ENCODE measurements at regions not wholly inside any gene's neighbourhood (a gene's known extent, or its start where the extent isn't known, plus 50 kb on each side); places are given as distances from the start of the nearest gene placed in this dataset.

- no peak overlapping the region for H2AFZ ChIP-seq (ENCODE audit: low read depth, low read length)
Observed at GRCh38 chr5:103428923-103429322, 133.7 kb downstream of the NUDT12 start.

GRCh38 chr5:103428411-103428871 is 134.1 kb downstream of the NUDT12 start:
- H4K20me1 ChIP-seq (ENCODE audit: insufficient read depth): no peaks in the 10 kb centered on the region
- H3K4me3 ChIP-seq (ENCODE audit: low read length): no peak overlapping the region
- H3F3A ChIP-seq (ENCODE audit: insufficient read depth, low read length, poor library complexity, severe bottlenecking): no peaks in the 10 kb centered on the region
- H2AFZ ChIP-seq (ENCODE audit: low read depth, low read length): no peak overlapping the region
- H3K27me3 ChIP-seq (ENCODE audit: insufficient read depth, low read depth, low read length): no peaks in the 10 kb centered on the region
- no peaks in the 10 kb centered on the region for H3K36me3 ChIP-seq (ENCODE audit: insufficient read depth, low read length)
- no peaks in the 10 kb centered on the region for H3K9me2 ChIP-seq (ENCODE audit: insufficient read depth, low read length)
- no peak overlapping the region for H3K4me2 ChIP-seq (ENCODE audit: low read length)
- no peaks in the 10 kb centered on the region for H3K9me3 ChIP-seq (ENCODE audit: low read length)
- H3K27ac ChIP-seq (ENCODE audit: low read length): no peak overlapping the region
- no peaks in the 10 kb centered on the region for H3K79me2 ChIP-seq (replicated peaks; ENCODE audit: insufficient read depth, low read length)
- no peak overlapping the region for H3K9ac ChIP-seq (ENCODE audit: low read length)
- no peak for TF ChIP-seq REST (IDR thresholded peaks at IDR 0.05; ENCODE audit: borderline replicate concordance)
- TF ChIP-seq POLR2AphosphoS5 (IDR thresholded peaks at IDR 0.05): no peak
- TF ChIP-seq CTCF (IDR thresholded peaks at IDR 0.05; ENCODE audit: poor library complexity, severe bottlenecking): no peak
- TF ChIP-seq TAF1 (IDR thresholded peaks at IDR 0.05; ENCODE audit: low read depth): no peak
- TF ChIP-seq RAD21 (conservative IDR thresholded peaks at IDR 0.05): no peak
- TF ChIP-seq MXI1 (conservative IDR thresholded peaks at IDR 0.05; ENCODE audit: poor library complexity, severe bottlenecking): no peak
- TF ChIP-seq EZH2 (IDR thresholded peaks at IDR 0.05; ENCODE audit: borderline replicate concordance, insufficient read depth, low read length, poor library complexity, severe bottlenecking): no peak

More at GRCh38 chr5:103428923-103429322, 133.7 kb downstream of the NUDT12 start:
- no peaks in the 10 kb centered on the region for H3K9me2 ChIP-seq (ENCODE audit: insufficient read depth, low read length)
- no peak overlapping the region for H3K9ac ChIP-seq (ENCODE audit: low read length)
- H3K27me3 ChIP-seq (ENCODE audit: insufficient read depth, low read depth, low read length): no peaks in the 10 kb centered on the region
- TF ChIP-seq RAD21 (conservative IDR thresholded peaks at IDR 0.05) (no peak), TAF1 (IDR thresholded peaks at IDR 0.05; ENCODE audit: low read depth) (no peak), REST (IDR thresholded peaks at IDR 0.05; ENCODE audit: borderline replicate concordance) (no peak), EZH2 (IDR thresholded peaks at IDR 0.05; ENCODE audit: borderline replicate concordance, insufficient read depth, low read length, poor library complexity, severe bottlenecking) (no peak), MXI1 (conservative IDR thresholded peaks at IDR 0.05; ENCODE audit: poor library complexity, severe bottlenecking) (no peak), POLR2AphosphoS5 (IDR thresholded peaks at IDR 0.05) (no peak), SMC3 (conservative IDR thresholded peaks at IDR 0.05; ENCODE audit: poor library complexity) (no peak), CTCF (IDR thresholded peaks at IDR 0.05; ENCODE audit: poor library complexity, severe bottlenecking) (no peak), EP300 (conservative IDR thresholded peaks at IDR 0.05; ENCODE audit: poor library complexity, severe bottlenecking) (no peak)
- no peak overlapping the region for H3K27ac ChIP-seq (ENCODE audit: low read length)
- no peaks in the 10 kb centered on the region for H3K9me3 ChIP-seq (ENCODE audit: low read length)
- H4K20me1 ChIP-seq (ENCODE audit: insufficient read depth): no peaks in the 10 kb centered on the region
- H3K79me2 ChIP-seq (replicated peaks; ENCODE audit: insufficient read depth, low read length): no peaks in the 10 kb centered on the region
- no peak overlapping the region for H3K4me2 ChIP-seq (ENCODE audit: low read length)
- no peak overlapping the region for H3K4me3 ChIP-seq (ENCODE audit: low read length)
- no peaks in the 10 kb centered on the region for H3K36me3 ChIP-seq (ENCODE audit: insufficient read depth, low read length)
- H3F3A ChIP-seq (ENCODE audit: insufficient read depth, low read length, poor library complexity, severe bottlenecking): no peaks in the 10 kb centered on the region
